ENCODE measurements at regions not wholly inside any gene's neighbourhood (a gene's known extent, or its start where the extent isn't known, plus 50 kb on each side); places are given as distances from the start of the nearest gene placed in this dataset.

DNA sequence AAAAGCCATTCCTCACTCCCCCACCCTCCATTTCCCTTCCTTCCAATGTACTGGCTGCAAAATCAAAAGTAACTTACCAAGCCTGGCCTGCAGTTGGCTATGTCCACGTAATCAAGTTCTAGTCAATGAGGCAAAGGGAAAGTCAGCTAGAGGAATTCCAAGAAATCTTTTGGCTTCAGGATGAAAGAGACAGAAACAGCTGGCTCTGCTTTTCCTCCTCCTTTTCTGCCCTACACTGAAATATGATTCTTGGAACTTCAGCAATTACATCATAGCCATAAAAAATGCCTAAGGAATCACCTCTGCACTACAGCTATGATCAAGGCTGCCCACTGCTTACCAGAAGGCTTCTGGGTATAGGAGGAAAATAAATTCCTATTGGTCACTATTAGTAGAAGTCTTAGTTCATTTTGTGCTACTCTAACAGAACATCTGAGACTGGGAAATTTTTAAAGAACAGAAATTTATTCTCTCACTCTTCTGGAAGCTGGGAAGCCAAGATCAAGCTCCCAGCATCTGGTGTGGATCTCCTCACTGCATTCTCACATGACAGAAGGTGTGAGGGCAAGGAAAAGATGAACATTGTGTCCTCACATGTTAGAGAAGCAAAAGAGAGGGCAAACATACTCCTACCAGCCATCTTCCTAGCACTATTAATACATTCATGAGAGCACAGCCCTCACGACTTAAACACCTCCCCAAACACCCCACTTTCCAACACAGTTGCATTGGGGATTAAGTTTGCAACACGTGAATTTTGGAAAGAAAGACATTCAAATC lies 219.9 kb downstream of the TMX3 start:
- WGBS, 2 donors, result 40 to 43% methylated on average over 3 of the region's 3 CpGs
- no peak for DNase-seq (ENCODE audit: low spot score in 2 of 2)
- intact Hi-C loops (cut with DNase I; ENCODE audit: low total_unique reads), result no loop called here
- TF ChIP-seq, protein P1, sequence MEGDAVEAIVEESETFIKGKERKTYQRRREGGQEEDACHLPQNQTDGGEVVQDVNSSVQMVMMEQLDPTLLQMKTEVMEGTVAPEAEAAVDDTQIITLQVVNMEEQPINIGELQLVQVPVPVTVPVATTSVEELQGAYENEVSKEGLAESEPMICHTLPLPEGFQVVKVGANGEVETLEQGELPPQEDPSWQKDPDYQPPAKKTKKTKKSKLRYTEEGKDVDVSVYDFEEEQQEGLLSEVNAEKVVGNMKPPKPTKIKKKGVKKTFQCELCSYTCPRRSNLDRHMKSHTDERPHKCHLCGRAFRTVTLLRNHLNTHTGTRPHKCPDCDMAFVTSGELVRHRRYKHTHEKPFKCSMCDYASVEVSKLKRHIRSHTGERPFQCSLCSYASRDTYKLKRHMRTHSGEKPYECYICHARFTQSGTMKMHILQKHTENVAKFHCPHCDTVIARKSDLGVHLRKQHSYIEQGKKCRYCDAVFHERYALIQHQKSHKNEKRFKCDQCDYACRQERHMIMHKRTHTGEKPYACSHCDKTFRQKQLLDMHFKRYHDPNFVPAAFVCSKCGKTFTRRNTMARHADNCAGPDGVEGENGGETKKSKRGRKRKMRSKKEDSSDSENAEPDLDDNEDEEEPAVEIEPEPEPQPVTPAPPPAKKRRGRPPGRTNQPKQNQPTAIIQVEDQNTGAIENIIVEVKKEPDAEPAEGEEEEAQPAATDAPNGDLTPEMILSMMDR (IDR thresholded peaks at IDR 0.05), result no peak
- H3K4me3 ChIP-seq (ENCODE audit: low read depth, poor library complexity, severe bottlenecking), result no peak overlapping the region

DNA sequence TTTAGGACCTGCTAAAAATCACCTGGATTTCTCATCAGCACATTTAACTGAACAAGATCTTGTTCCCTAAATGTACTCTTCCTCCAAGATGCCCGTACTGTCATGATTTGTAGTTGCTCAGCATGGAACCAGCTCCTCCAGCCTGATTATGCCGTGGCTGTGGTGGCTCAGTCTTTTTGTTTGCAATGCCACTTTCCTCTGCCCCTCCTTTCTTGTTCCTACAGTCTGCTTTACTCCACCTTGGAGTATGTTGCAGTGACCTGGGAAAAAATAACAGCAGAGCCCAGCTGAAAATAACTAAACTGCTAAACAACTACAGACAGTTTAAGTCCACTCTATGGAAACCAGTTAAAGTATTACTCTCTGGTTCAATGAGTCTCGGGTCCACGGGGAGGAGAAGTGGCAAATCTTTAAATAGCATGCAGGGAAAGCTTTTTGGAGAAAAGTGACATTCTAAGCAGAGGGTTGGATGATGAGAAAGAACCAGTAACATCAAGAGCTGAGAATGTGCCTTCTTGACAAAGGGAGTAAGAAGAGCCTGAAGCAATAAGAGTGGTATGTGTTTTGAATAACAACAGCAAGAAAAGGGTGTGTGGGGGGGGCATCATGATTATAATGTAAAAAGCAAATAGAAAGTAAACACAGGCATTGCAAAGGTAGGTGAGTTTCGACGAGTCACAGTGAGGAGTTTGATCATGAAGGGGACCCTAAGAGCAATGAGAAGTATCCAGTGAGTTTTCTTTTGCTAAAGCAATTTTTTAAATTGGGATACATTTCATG lies 225.7 kb downstream of the TMX3 start:
- no peak overlapping the region for H3K4me3 ChIP-seq (ENCODE audit: low read depth, poor library complexity, severe bottlenecking)
- TF ChIP-seq, protein P1 (IDR thresholded peaks at IDR 0.05), result no peak
- TF ChIP-seq POLR2A (IDR thresholded peaks at IDR 0.05), result no peak
- intact Hi-C loops (cut with DNase I; ENCODE audit: low total_unique reads), result loop anchor here (5.0 kb wide), 1 partner anchor 1658 kb away; no protein-coding TSS in a partner anchor
- DNase-seq (ENCODE audit: low spot score in 2 of 2), result no peak
- 39 to 55% methylated on average over 6 of the region's 6 CpGs for WGBS, 2 donors

DNA sequence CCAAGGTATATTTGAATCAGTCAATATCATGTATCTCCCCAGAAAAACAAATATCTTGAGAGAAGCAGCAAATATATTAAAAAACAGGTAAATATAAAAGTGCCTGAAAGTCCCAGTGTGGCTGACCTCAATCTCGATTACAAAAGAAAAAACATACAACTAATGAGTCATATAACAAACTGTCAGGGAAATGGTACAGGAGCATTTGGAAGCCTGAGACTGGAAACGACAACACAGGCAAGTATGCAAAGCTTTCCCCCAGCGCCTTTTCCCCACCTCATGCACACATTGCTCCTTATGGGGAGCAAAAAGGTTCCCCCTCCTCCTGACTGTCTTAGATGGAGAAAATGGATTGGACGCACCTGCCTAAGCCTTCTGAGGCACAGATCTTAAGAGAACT lies 230.7 kb downstream of the TMX3 start:
- no peak overlapping the region for H3K4me3 ChIP-seq (ENCODE audit: low read depth, poor library complexity, severe bottlenecking)
- DNase-seq (ENCODE audit: low spot score in 2 of 2), result no peak
- TF ChIP-seq, protein P1 (IDR thresholded peaks at IDR 0.05), result no peak
- TF ChIP-seq POLR2A (IDR thresholded peaks at IDR 0.05), result no peak
- intact Hi-C loops (cut with DNase I; ENCODE audit: low total_unique reads), result no loop called here
- 89 to 92% methylated on average over 4 of the region's 4 CpGs for WGBS, 2 donors

DNA sequence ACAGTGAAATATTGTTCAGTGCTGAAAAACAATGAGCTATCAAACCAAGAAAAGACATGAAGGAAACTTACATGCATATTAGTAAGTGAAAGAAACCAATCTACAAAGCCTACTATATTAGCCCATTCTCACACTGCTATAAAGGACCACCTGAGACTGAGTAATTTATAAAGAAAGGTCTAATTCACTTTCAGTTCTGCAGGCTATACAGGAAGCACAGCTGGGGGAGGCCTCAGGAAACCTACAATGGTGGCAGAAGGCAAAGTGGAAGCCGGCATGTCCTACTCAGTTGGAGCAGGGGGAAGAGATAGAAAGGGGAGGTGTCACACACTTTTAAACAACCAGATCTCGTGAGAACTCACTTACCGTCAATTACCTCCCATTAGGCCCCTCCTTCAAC lies 232.1 kb downstream of the TMX3 start:
- 88 to 90% methylated on average over 3 of the region's 3 CpGs for WGBS, 2 donors
- no peak overlapping the region for H3K4me3 ChIP-seq (ENCODE audit: low read depth, poor library complexity, severe bottlenecking)
- intact Hi-C loops (cut with DNase I; ENCODE audit: low total_unique reads), result no loop called here
- DNase-seq (ENCODE audit: low spot score in 2 of 2), result no peak
- no peak for TF ChIP-seq POLR2A (IDR thresholded peaks at IDR 0.05)
- TF ChIP-seq, protein P1 (IDR thresholded peaks at IDR 0.05), result no peak

DNA sequence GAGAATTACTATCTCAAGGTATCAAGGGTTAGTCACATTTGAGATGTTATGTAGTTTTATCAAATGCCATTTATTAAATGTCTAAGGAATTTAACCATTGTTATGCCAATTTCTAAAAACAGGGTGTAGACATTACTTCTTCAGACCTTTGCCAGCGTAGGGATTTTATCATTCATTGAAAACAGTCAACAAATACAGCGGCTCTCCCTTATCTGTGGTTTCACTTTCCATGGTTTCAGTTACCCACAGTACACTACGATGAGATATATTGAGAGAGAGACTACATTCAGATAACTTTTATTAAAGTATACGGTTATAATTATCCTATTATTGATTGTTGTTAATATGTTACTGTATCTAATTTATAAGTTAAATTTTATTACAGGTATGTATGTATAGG lies 234.7 kb downstream of the TMX3 start:
- DNase-seq (ENCODE audit: low spot score in 2 of 2), result no peak
- 89 to 91% methylated on average over 4 of the region's 4 CpGs for WGBS, 2 donors
- intact Hi-C loops (cut with DNase I; ENCODE audit: low total_unique reads), result no loop called here
- H3K4me3 ChIP-seq (ENCODE audit: low read depth, poor library complexity, severe bottlenecking), result no peak overlapping the region
- no peak for TF ChIP-seq POLR2A (IDR thresholded peaks at IDR 0.05)
- TF ChIP-seq, protein P1 (IDR thresholded peaks at IDR 0.05), result no peak
